ENCODE measurements at regions not wholly inside any gene's neighbourhood (a gene's known extent, or its start where the extent isn't known, plus 50 kb on each side); places are given as distances from the start of the nearest gene placed in this dataset.

DNA sequence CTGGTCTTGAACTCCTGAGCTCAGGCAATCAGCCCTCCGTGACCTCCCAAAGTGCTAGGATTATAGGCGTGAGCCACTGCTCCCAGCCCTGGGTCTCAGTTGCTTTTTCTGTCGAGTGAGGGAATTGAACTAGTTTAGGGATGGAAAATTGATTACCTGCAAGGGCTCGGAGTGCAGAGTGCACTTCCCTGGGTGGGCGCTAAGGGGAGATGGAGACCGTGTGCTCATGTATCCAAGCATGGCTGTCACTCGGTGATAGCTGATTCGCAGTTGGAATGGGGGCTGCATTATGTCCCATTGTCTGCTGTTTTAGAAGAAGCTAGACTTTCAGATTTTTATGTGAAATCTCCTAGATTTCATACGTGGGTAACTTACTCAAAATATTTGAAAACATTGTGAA lies 139.9 kb upstream of the RFC3 start:
- H3K4me2 ChIP-seq (ENCODE audit: insufficient read depth, insufficient read length, low read length), result no peak overlapping the region
- TF ChIP-seq, protein P1, sequence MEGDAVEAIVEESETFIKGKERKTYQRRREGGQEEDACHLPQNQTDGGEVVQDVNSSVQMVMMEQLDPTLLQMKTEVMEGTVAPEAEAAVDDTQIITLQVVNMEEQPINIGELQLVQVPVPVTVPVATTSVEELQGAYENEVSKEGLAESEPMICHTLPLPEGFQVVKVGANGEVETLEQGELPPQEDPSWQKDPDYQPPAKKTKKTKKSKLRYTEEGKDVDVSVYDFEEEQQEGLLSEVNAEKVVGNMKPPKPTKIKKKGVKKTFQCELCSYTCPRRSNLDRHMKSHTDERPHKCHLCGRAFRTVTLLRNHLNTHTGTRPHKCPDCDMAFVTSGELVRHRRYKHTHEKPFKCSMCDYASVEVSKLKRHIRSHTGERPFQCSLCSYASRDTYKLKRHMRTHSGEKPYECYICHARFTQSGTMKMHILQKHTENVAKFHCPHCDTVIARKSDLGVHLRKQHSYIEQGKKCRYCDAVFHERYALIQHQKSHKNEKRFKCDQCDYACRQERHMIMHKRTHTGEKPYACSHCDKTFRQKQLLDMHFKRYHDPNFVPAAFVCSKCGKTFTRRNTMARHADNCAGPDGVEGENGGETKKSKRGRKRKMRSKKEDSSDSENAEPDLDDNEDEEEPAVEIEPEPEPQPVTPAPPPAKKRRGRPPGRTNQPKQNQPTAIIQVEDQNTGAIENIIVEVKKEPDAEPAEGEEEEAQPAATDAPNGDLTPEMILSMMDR (conservative IDR thresholded peaks at IDR 0.05), result no peak; the same call in 2 of the 3 replicates
- H3K27me3 ChIP-seq (ENCODE audit: insufficient read depth, low read length), result no peaks in the 10 kb centered on the region
- no peaks in the 10 kb centered on the region for H3K9me3 ChIP-seq (ENCODE audit: control insufficient read depth, low read depth, low read length)
- no peak overlapping the region for H3K56ac ChIP-seq (ENCODE audit: insufficient read length, low read depth, low read length)
- H3K14ac ChIP-seq (ENCODE audit: insufficient read depth, low read length), result no peak overlapping the region
- no peak overlapping the region for H3K18ac ChIP-seq (ENCODE audit: insufficient read length, low read depth, low read length)
- no peak overlapping the region for H3K9ac ChIP-seq (ENCODE audit: extremely low read depth, insufficient read length, low read length)
- Mint-ChIP-seq H3K27ac (no peak overlapping the region), H3K27me3 (ENCODE audit: low read depth) (no peaks in the 10 kb centered on the region; the same call in 1 of the 2 replicates), H3K9me3 (peaks cover 10% of the 10 kb centered on the region in 2 experiments), H3K36me3 (ENCODE audit: insufficient read depth in 1 of 3, low read depth in 3 of 3) (peaks cover 6 to 9% (median 8%) of the 10 kb centered on the region in 3 experiments; a peak in 5 of 7 replicates), H3K4me3 (no peak overlapping the region), H3K4me1 (peaks cover 17 to 22% of the 10 kb centered on the region in 2 experiments)
- H2BK120ac ChIP-seq (ENCODE audit: low read depth, low read length, poor library complexity, severe bottlenecking), result no peak overlapping the region
- H3K4ac ChIP-seq (ENCODE audit: low read depth, low read length), result no peak overlapping the region
- no peak overlapping the region for H4K5ac ChIP-seq (ENCODE audit: insufficient read length, low read depth, low read length)
- WGBS (ENCODE audit: extremely low coverage, insufficient read length, low lambda C conversion rate), result no CpG with 5 or more reads among the region's 9 CpGs
- no peak overlapping the region for H2AK5ac ChIP-seq (ENCODE audit: insufficient read length, low read length)
- H3T11ph ChIP-seq (ENCODE audit: low read length), result no peak overlapping the region
- H2BK5ac ChIP-seq (ENCODE audit: insufficient read length, low read length), result no peak overlapping the region
- no peak overlapping the region for H2BK12ac ChIP-seq (ENCODE audit: insufficient read length, low read depth, low read length)
- no peak overlapping the region for H2BK15ac ChIP-seq (ENCODE audit: low read depth, low read length)
- no peak overlapping the region for H3K27ac ChIP-seq (ENCODE audit: insufficient read length, low read depth, low read length)
- no peak overlapping the region for H2AFZ ChIP-seq (ENCODE audit: low read length)
- H4K20me1 ChIP-seq (ENCODE audit: control insufficient read depth, insufficient read depth, insufficient read length), result no peaks in the 10 kb centered on the region
- H4K8ac ChIP-seq (replicated peaks; ENCODE audit: insufficient read length, low read depth, low read length), result no peak overlapping the region
- no peak overlapping the region for H2BK20ac ChIP-seq (ENCODE audit: low read depth, low read length, poor library complexity, severe bottlenecking)
- DNase-seq, result no peak
- H4K91ac ChIP-seq (ENCODE audit: insufficient read length, low read depth, low read length), result no peak overlapping the region
- no peaks in the 10 kb centered on the region for H3K23me2 ChIP-seq (ENCODE audit: insufficient read length, low read depth, low read length, poor library complexity, severe bottlenecking)
- H3K79me1 ChIP-seq (ENCODE audit: insufficient read depth, low read depth, low read length, poor library complexity, severe bottlenecking), result no peaks in the 10 kb centered on the region
- H3K23ac ChIP-seq (ENCODE audit: insufficient read length, low read depth, low read length), result no peak overlapping the region
- no peaks in the 10 kb centered on the region for H3K79me2 ChIP-seq (ENCODE audit: insufficient read depth, low read length)
- H3K4me1 ChIP-seq (ENCODE audit: insufficient read depth, low read length), result no peaks in the 10 kb centered on the region
